Liver (tissue), 3 donors: ENCODE measurements at regions not wholly inside any gene's neighbourhood (a gene's known extent, or its start where the extent isn't known, plus 50 kb on each side); places are given as distances from the start of the nearest gene placed in this dataset.

ENCODE experiments used
- CTCF ChIP-seq: fragments of 150-350 bp; IDR thresholded peaks from 2 replicates; pipeline ENCODE4 v1.5.1; 2017; ENCODE audit warnings: improper control_type of control experiment, low read depth, low read length; ENCODE audit not compliant: missing input control
- GABPA ChIP-seq, 2 donors: IDR thresholded peaks in 1 of 2; conservative IDR thresholded peaks in 1 of 2; 2 replicates each; pipeline ENCODE4 v1.6.1; 2016; ENCODE audit warnings: antibody characterized with exemption in 2 of 2, mild to moderate bottlenecking in 1 of 2, moderate library complexity in 1 of 2
- REST ChIP-seq: IDR thresholded peaks from 2 replicates; pipeline ENCODE4 v1.6.1; 2016; ENCODE audit warnings: antibody characterized with exemption, mild to moderate bottlenecking
- RXRA ChIP-seq, 2 donors: IDR thresholded peaks; 2 replicates each; pipeline ENCODE4 v1.6.1; 2017 to 2018; ENCODE audit warnings: antibody characterized with exemption in 2 of 2, mild to moderate bottlenecking in 1 of 2
- ZBTB33 ChIP-seq: IDR thresholded peaks from 2 replicates; pipeline ENCODE4 v1.6.1; 2016; ENCODE audit warnings: antibody characterized with exemption
- TF ChIP-seq, protein P1 (sequence below): IDR thresholded peaks from 2 replicates; pipeline ENCODE4 v1.6.1; 2016; ENCODE audit warnings: antibody characterized with exemption
- TF ChIP-seq, protein P2 (sequence below): IDR thresholded peaks from 2 replicates; pipeline ENCODE4 v1.6.1; 2016; ENCODE audit warnings: antibody characterized with exemption
- donor health status: healthy.
- donor health status: healthy.

DNA sequence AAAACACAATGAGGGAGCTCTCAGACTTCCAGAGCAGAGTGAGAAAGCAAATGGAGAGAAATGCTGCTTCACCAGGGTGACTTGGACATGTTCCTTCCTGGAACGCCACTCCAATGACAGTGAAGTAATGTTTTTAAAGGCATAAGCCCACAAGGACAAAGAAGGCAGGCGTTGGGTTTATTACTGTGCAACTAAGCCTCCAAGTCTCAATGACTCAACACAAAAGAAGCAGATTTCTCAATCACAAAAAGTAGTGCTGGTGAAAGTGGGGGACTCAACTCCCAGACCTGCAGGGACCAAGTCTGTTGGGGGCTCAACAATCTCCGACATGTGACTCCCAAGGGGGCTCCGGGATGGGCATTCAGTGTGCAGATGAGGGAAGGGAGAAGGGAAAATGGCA, 505.2 kb downstream of the BCL11B start:
- no peak for TF ChIP-seq GABPA (IDR thresholded peaks at IDR 0.05 in 1 of 2, conservative IDR thresholded peaks at IDR 0.05 in 1 of 2)
- no peak for TF ChIP-seq ZBTB33
- TF ChIP-seq, protein P1, sequence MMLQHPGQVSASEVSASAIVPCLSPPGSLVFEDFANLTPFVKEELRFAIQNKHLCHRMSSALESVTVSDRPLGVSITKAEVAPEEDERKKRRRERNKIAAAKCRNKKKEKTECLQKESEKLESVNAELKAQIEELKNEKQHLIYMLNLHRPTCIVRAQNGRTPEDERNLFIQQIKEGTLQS: no peak
- TF ChIP-seq CTCF: no peak
- TF ChIP-seq, protein P2, sequence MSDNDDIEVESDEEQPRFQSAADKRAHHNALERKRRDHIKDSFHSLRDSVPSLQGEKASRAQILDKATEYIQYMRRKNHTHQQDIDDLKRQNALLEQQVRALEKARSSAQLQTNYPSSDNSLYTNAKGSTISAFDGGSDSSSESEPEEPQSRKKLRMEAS: no peak
- TF ChIP-seq REST: no peak
- TF ChIP-seq RXRA (IDR thresholded peaks at IDR 0.05): no peak
